Fibroblast of peridontal ligament (primary cell): ENCODE measurements at regions not wholly inside any gene's neighbourhood (a gene's known extent, or its start where the extent isn't known, plus 50 kb on each side); places are given as distances from the start of the nearest gene placed in this dataset.
"Not testable (repeated sequence)": the region's sequence is repeated elsewhere in the genome, so short reads cannot be mapped to it uniquely, and the experiment has no call there.

ENCODE experiments used
- DNase-seq: peaks from one replicate; pipeline ENCODE4 v3.0.0-alpha.2; 2010; ENCODE audit errors: extremely low read depth

GRCh38 chr10:109650228-109650627, 273.1 kb downstream of the XPNPEP1 start:
- no peak for DNase-seq

- no peak for DNase-seq
Measured at GRCh38 chr10:109647627-109648026, 275.7 kb downstream of the XPNPEP1 start.

GRCh38 chr10:109633846-109634245, 289.5 kb downstream of the XPNPEP1 start:
- no peak for DNase-seq

- DNase-seq = not testable (repeated sequence)
Measured at GRCh38 chr10:109633017-109633416, 290.3 kb downstream of the XPNPEP1 start.

GRCh38 chr10:109624939-109625338, 298.4 kb downstream of the XPNPEP1 start:
- no peak for DNase-seq

- no peak for DNase-seq
Measured at GRCh38 chr10:109622566-109622965, 300.7 kb downstream of the XPNPEP1 start.

- DNase-seq = no peak
Measured at GRCh38 chr10:109620396-109620795, 302.9 kb downstream of the XPNPEP1 start.

- DNase-seq = no peak
Measured at GRCh38 chr10:109619914-109620313, 303.4 kb downstream of the XPNPEP1 start.

- no peak for DNase-seq
Measured at GRCh38 chr10:109618748-109619147, 304.6 kb downstream of the XPNPEP1 start.

GRCh38 chr10:109618301-109618700, 305.0 kb downstream of the XPNPEP1 start:
- DNase-seq = no peak

GRCh38 chr10:109616359-109616980, 306.8 kb downstream of the XPNPEP1 start:
- DNase-seq = no peak

- not testable (repeated sequence) for DNase-seq
Measured at GRCh38 chr10:109595356-109595755, 328.0 kb downstream of the XPNPEP1 start.

GRCh38 chr10:109593682-109594081, 329.6 kb downstream of the XPNPEP1 start:
- no peak for DNase-seq

GRCh38 chr10:109592391-109592790, 330.9 kb downstream of the XPNPEP1 start:
- no peak for DNase-seq

- no peak for DNase-seq
Measured at GRCh38 chr10:109591601-109592000, 331.7 kb downstream of the XPNPEP1 start.

- no peak for DNase-seq
Measured at GRCh38 chr10:109588259-109588658, 335.1 kb downstream of the XPNPEP1 start.

- DNase-seq = no peak
Measured at GRCh38 chr10:109587366-109587765, 335.9 kb downstream of the XPNPEP1 start.

- DNase-seq = no peak
Measured at GRCh38 chr10:109556399-109556798, 366.9 kb downstream of the XPNPEP1 start.

GRCh38 chr10:109542050-109542603, 381.2 kb downstream of the XPNPEP1 start:
- DNase-seq = not testable (repeated sequence)

- no peak for DNase-seq
Measured at GRCh38 chr10:109534193-109534592, 389.1 kb downstream of the XPNPEP1 start.

- DNase-seq = no peak
Measured at GRCh38 chr10:109529258-109529657, 394.1 kb downstream of the XPNPEP1 start.

- no peak for DNase-seq
Measured at GRCh38 chr10:109517748-109518147, 405.6 kb downstream of the XPNPEP1 start.

GRCh38 chr10:109504401-109504800, 418.9 kb downstream of the XPNPEP1 start:
- no peak for DNase-seq

- DNase-seq = no peak
Measured at GRCh38 chr10:109487691-109488090, 435.6 kb downstream of the XPNPEP1 start.
